ENCODE measurements at regions not wholly inside any gene's neighbourhood (a gene's known extent, or its start where the extent isn't known, plus 50 kb on each side); places are given as distances from the start of the nearest gene placed in this dataset.
A peak's percentile ranks its signal among the peaks of the same experiment; 100 is the strongest.

DNA sequence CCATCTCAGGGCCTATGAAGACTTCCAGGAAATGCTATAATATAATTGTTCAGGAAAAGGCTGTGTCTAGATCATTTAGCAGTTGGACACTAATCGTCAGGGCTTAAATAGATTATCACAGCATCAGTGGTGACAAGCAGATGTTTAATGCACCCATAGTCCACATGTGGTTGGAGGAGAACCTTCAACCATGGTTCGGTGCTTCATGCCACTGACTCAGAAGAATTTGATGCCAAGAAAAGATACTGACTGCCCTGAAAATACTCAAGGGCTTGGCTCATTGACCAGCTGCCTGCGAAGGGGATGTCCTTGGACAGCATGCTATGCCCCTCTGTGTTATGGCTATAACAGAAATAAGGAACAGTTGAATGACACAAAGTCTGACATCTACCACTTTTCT is 175.7 kb downstream of the HHIPL2 start:
- ChIA-PET CTCF (no interaction called here), POLR2A (ENCODE audit: unreplicated experiment) (no interaction called here)

GRCh38 chr1:222370913-222371675 is 176.8 kb downstream of the HHIPL2 start:
- ATAC-seq (no peak), DNase-seq (no peak)
- Histone ChIP-seq H2AFZ (ENCODE audit: low read length) (no peak overlapping the region), H3K9me2 (replicated peaks; ENCODE audit: low read length) (no peaks in the 10 kb centered on the region), H3K27ac (ENCODE audit: low read length) (no peak overlapping the region), H3K79me2 (ENCODE audit: low read length) (no peaks in the 10 kb centered on the region), H3K36me3 (ENCODE audit: low read depth, low read length) (no peaks in the 10 kb centered on the region), H3K4me3 (ENCODE audit: low read length) (no peak overlapping the region), H3K27me3 (ENCODE audit: low read length) (peaks cover 60% of the 10 kb centered on the region), H3K4me1 (ENCODE audit: insufficient read depth, low read length) (no peaks in the 10 kb centered on the region), H3K9me3 (ENCODE audit: low read length) (no peaks in the 10 kb centered on the region), H3K9ac (ENCODE audit: low read length) (no peak overlapping the region), H3K4me2 (ENCODE audit: low read length) (no peak overlapping the region), H3F3A (ENCODE audit: low read length, unreplicated experiment) (no peaks in the 10 kb centered on the region), H4K20me1 (ENCODE audit: low read length) (no peaks in the 10 kb centered on the region)
- ChIA-PET POLR2A (ENCODE audit: unreplicated experiment) (no interaction called here), CTCF (no interaction called here)
- TF ChIP-seq EZH2 (IDR thresholded peaks at IDR 0.05; ENCODE audit: low read length, unreplicated experiment) (no peak), EZH2phosphoT487 (IDR thresholded peaks at IDR 0.05; ENCODE audit: borderline replicate concordance, low read length) (no peak), CTCF (conservative IDR thresholded peaks at IDR 0.05; ENCODE audit: low read depth, low read length) (no peak)
- intact Hi-C loops (cut with micrococcal nuclease) = no loop called here
- no TSS peak for BruUV-seq (replicated peaks)

More for the DNA sequence above, 175.7 kb downstream of the HHIPL2 start:
- no peaks in the 10 kb centered on the region for H3K4me1 ChIP-seq (ENCODE audit: insufficient read depth, low read length)
- H2AFZ ChIP-seq (ENCODE audit: low read length) = no peak overlapping the region
- no peaks in the 10 kb centered on the region for H4K20me1 ChIP-seq (ENCODE audit: low read length)
- H3K9me2 ChIP-seq (replicated peaks; ENCODE audit: low read length) = no peaks in the 10 kb centered on the region
- H3K36me3 ChIP-seq (ENCODE audit: low read depth, low read length) = no peaks in the 10 kb centered on the region
- no peaks in the 10 kb centered on the region for H3K9me3 ChIP-seq (ENCODE audit: low read length)
- no peak for TF ChIP-seq EZH2 (IDR thresholded peaks at IDR 0.05; ENCODE audit: low read length, unreplicated experiment)
- TF ChIP-seq EZH2phosphoT487 (IDR thresholded peaks at IDR 0.05; ENCODE audit: borderline replicate concordance, low read length) = no peak
- TF ChIP-seq CTCF (conservative IDR thresholded peaks at IDR 0.05; ENCODE audit: low read depth, low read length) = no peak
- H3K4me3 ChIP-seq (ENCODE audit: low read length) = no peak overlapping the region
- ATAC-seq (no peak), DNase-seq (no peak)
- BruUV-seq (replicated peaks) = no TSS peak
- H3K27me3 ChIP-seq (ENCODE audit: low read length) = peaks cover 51% of the 10 kb centered on the region
- H3F3A ChIP-seq (ENCODE audit: low read length, unreplicated experiment) = no peaks in the 10 kb centered on the region
- no peak overlapping the region for H3K27ac ChIP-seq (ENCODE audit: low read length)
- no peak overlapping the region for H3K9ac ChIP-seq (ENCODE audit: low read length)
- intact Hi-C loops (cut with micrococcal nuclease) = no loop called here
- no peak overlapping the region for H3K4me2 ChIP-seq (ENCODE audit: low read length)
- H3K79me2 ChIP-seq (ENCODE audit: low read length) = no peaks in the 10 kb centered on the region

DNA sequence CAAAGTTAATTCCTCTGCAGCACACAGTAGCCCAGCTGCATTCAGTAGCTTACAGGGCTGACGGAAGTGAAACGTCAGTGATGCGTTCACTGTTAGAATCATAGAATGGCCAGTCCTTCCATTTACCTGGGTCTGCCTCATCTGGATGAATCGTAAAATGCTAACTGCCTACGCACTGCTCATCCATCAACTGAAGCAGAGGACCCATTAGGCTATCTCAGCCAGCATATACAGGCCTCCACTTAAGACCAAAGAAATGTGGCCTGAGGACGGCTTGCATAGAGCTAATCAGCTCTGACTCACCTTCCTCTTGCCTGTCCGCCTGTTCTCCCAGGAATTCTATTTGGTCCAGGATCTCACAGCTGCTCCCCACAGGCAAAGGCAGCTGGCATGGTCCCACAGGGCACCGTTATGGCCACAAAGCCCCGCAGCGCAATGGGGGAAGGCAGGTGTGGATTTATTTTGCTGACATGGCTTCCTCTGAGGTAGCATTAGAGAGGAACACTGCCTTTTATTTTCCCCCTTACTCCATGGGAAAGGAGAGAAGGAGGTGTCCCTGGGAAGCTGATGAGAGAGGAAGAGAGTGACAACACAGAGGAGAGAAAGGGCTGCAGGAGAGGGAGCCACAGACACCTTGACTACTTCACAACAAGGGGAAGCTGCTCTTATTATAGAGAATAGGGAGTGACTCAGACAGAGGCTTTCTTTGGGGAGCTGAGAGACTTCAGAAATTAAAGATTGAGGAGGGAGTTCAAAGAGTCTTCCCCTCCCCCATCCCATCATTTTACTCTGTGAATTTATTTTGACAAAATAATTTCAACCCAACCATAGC is 177.6 kb downstream of the HHIPL2 start:
- no TSS peak for BruUV-seq (replicated peaks)

More for the DNA sequence above, 177.6 kb downstream of the HHIPL2 start:
- Histone ChIP-seq H3K4me3 (ENCODE audit: low read length) (no peak overlapping the region), H4K20me1 (ENCODE audit: low read length) (no peaks in the 10 kb centered on the region), H3K27me3 (ENCODE audit: low read length) (peaks cover 60% of the 10 kb centered on the region), H3K9me3 (ENCODE audit: low read length) (no peaks in the 10 kb centered on the region), H3K4me2 (ENCODE audit: low read length) (no peak overlapping the region), H3K36me3 (ENCODE audit: low read depth, low read length) (no peaks in the 10 kb centered on the region), H3K9ac (ENCODE audit: low read length) (no peak overlapping the region), H3K27ac (ENCODE audit: low read length) (no peak overlapping the region), H3K4me1 (ENCODE audit: insufficient read depth, low read length) (no peaks in the 10 kb centered on the region), H2AFZ (ENCODE audit: low read length) (no peak overlapping the region), H3F3A (ENCODE audit: low read length, unreplicated experiment) (no peaks in the 10 kb centered on the region), H3K9me2 (replicated peaks; ENCODE audit: low read length) (no peaks in the 10 kb centered on the region), H3K79me2 (ENCODE audit: low read length) (no peaks in the 10 kb centered on the region)
- intact Hi-C loops (cut with micrococcal nuclease) = no loop called here
- DNase-seq (peak; percentile 53), ATAC-seq (peak; percentile 71)
- TF ChIP-seq EZH2 (IDR thresholded peaks at IDR 0.05; ENCODE audit: low read length, unreplicated experiment) = no peak
- TF ChIP-seq CTCF (conservative IDR thresholded peaks at IDR 0.05; ENCODE audit: low read depth, low read length) = no peak
- TF ChIP-seq EZH2phosphoT487 (IDR thresholded peaks at IDR 0.05; ENCODE audit: borderline replicate concordance, low read length) = no peak
- ChIA-PET CTCF (no interaction called here), POLR2A (ENCODE audit: unreplicated experiment) (no interaction called here)

Data from PC-3 (cell line).